H1 (cell line): ENCODE measurements at regions not wholly inside any gene's neighbourhood (a gene's known extent, or its start where the extent isn't known, plus 50 kb on each side); places are given as distances from the start of the nearest gene placed in this dataset.

Experiments used
- CTCF ChIA-PET: fragments of 300-600 bp; sonication (Branson Sonifier 250); formaldehyde crosslinking; loops from one replicate; lab custom pipeline; 2021; ENCODE audit not compliant: partially characterized antibody; lab: Charles Lee
- POLR2A ChIA-PET: fragments of 300-600 bp; sonication (Branson Sonifier 250); formaldehyde crosslinking; loops from one replicate; lab custom pipeline; 2021; ENCODE audit warnings: inconsistent platforms; ENCODE audit not compliant: partially characterized antibody; lab: Charles Lee
- DNase-seq, 2 experiments: peaks; one replicate each; pipeline versions ENCODE4 v3.0.0 to v3.0.0-alpha.2; 2010 to 2022; ENCODE audit warnings: low spot score in 2 of 2, low read depth in 1 of 2, mixed read lengths in 1 of 2
- FAIRE-seq: peaks from 2 replicates; lab custom pipeline; 2011; peaks lifted over from hg19 to GRCh38; lab: Jason Lieb, UNC
- H2AFZ ChIP-seq: 2 replicates; pipeline ENCODE4 v1.8.1; 2012; ENCODE audit warnings: low read length, inconsistent platforms
- H2AK5ac ChIP-seq: 2 replicates; pipeline ENCODE4 v1.6.1; 2013; ENCODE audit warnings: low read depth, low read length
- H2BK120ac ChIP-seq: replicated peaks from 2 replicates; pipeline ENCODE3; 2013; ENCODE audit warnings: low read depth, low read length, inconsistent platforms
- H2BK12ac ChIP-seq: 2 replicates; pipeline ENCODE4 v1.6.1; 2013; ENCODE audit warnings: low read depth, low read length
- H2BK15ac ChIP-seq: 2 replicates; pipeline ENCODE4 v1.6.1; 2013; ENCODE audit warnings: low read length
- H2BK20ac ChIP-seq: 2 replicates; pipeline ENCODE4 v1.6.1; 2013; ENCODE audit warnings: low read length
- H2BK5ac ChIP-seq: 2 replicates; pipeline ENCODE4 v1.6.1; 2013; ENCODE audit warnings: low read depth, low read length
- H3K14ac ChIP-seq: 2 replicates; pipeline ENCODE4 v1.6.1; 2013; ENCODE audit warnings: inconsistent platforms; ENCODE audit not compliant: insufficient read length
- H3K18ac ChIP-seq: 2 replicates; pipeline ENCODE4 v1.6.1; 2013; ENCODE audit warnings: low read length; ENCODE audit errors: extremely low read depth
- H3K23ac ChIP-seq: 2 replicates; pipeline ENCODE4 v1.6.1; 2013; ENCODE audit warnings: inconsistent platforms; ENCODE audit not compliant: insufficient read length
- H3K23me2 ChIP-seq: 2 replicates; pipeline ENCODE4 v1.6.1; 2013; ENCODE audit warnings: low read depth, low read length
- H3K27ac ChIP-seq: 2 replicates; pipeline ENCODE4 v1.6.1; 2011; ENCODE audit warnings: low read depth, low read length, inconsistent platforms
- H3K27me3 ChIP-seq, 4 experiments: replicated peaks in 1 of 4; 1 replicate in 1 of 4; 2 replicates in 3 of 4; pipeline versions ENCODE4 v1.6.1 to v1.8.1; 2011 to 2013; ENCODE audit warnings: low read length in 3 of 4, mild to moderate bottlenecking in 3 of 4, inconsistent platforms in 2 of 4, mixed read lengths in 2 of 4, moderate library complexity in 1 of 4; ENCODE audit not compliant: control insufficient read depth in 3 of 4, insufficient read depth in 3 of 4; ENCODE audit errors: extremely low read depth in 1 of 4
- H3K36me3 ChIP-seq, 4 experiments: 2 replicates each; pipeline versions ENCODE4 v1.6.1 to v1.8.1; 2011 to 2013; ENCODE audit warnings: mild to moderate bottlenecking in 4 of 4, low read length in 3 of 4, moderate library complexity in 2 of 4, control low read depth in 1 of 4, inconsistent platforms in 1 of 4; ENCODE audit not compliant: insufficient read depth in 4 of 4, control insufficient read depth in 2 of 4
- H3K4ac ChIP-seq: replicated peaks from 2 replicates; pipeline ENCODE3; 2013; ENCODE audit warnings: low read length, low read depth, mixed read lengths, inconsistent platforms; ENCODE audit not compliant: insufficient read length
- H3K4me1 ChIP-seq, 4 experiments: replicated peaks in 1 of 4; 1 replicate in 1 of 4; 2 replicates in 3 of 4; pipeline versions ENCODE4 v1.6.1 to v1.8.1; 2011 to 2013; ENCODE audit warnings: low read length in 3 of 4, inconsistent platforms in 2 of 4, mixed read lengths in 1 of 4; ENCODE audit not compliant: insufficient read depth in 4 of 4, control insufficient read depth in 3 of 4
- H3K4me2 ChIP-seq, 2 experiments: 2 replicates each; pipeline versions ENCODE4 v1.6.1 to v1.8.1; 2011 to 2013; ENCODE audit warnings: low read depth in 2 of 2, low read length in 2 of 2, control low read depth in 1 of 2, inconsistent platforms in 1 of 2, mild to moderate bottlenecking in 1 of 2; ENCODE audit not compliant: insufficient read depth in 1 of 2
- H3K4me3 ChIP-seq, 4 experiments: fragments of 200-600, 300-600 bp in 1 of 4; sonication (generic), shearing (Covaris generic), sonication (Bioruptor Twin) in 1 of 4; 2 replicates each; pipeline versions ENCODE4 v1.5.1 to v1.8.1; 2011 to 2016; ENCODE audit warnings: low read length in 4 of 4, low read depth in 3 of 4, control low read depth in 2 of 4, inconsistent platforms in 2 of 4, mild to moderate bottlenecking in 2 of 4, mixed read lengths in 1 of 4, moderate library complexity in 1 of 4; ENCODE audit not compliant: insufficient read depth in 2 of 4; ENCODE audit errors: extremely low read depth in 1 of 4
- H3K56ac ChIP-seq: replicated peaks from 2 replicates; pipeline ENCODE3; 2013; ENCODE audit warnings: low read depth, mild to moderate bottlenecking, mixed read lengths, low read length, inconsistent platforms; ENCODE audit not compliant: insufficient read length
- H3K79me1 ChIP-seq: 2 replicates; pipeline ENCODE4 v1.6.1; 2013; ENCODE audit warnings: low read depth, low read length, control low read depth
- H3K79me2 ChIP-seq, 2 experiments: 2 replicates each; pipeline versions ENCODE4 v1.6.1 to v1.8.1; 2012 to 2013; ENCODE audit warnings: low read length in 2 of 2, mild to moderate bottlenecking in 2 of 2, inconsistent platforms in 1 of 2; ENCODE audit not compliant: insufficient read depth in 2 of 2, control insufficient read depth in 1 of 2
- H3K9ac ChIP-seq, 4 experiments: replicated peaks in 1 of 4; 1 replicate in 1 of 4; 2 replicates in 3 of 4; pipeline versions ENCODE4 v1.6.1 to v1.8.1; 2011 to 2013; ENCODE audit warnings: low read depth in 3 of 4, low read length in 3 of 4, control low read depth in 2 of 4, mild to moderate bottlenecking in 2 of 4, moderate library complexity in 2 of 4, inconsistent platforms in 1 of 4; ENCODE audit errors: extremely low read depth in 1 of 4
- H3K9me3 ChIP-seq, 2 experiments: 2 replicates each; pipeline versions ENCODE4 v1.6.1 to v1.8.1; 2012 to 2013; ENCODE audit warnings: mild to moderate bottlenecking in 2 of 2, moderate library complexity in 2 of 2, control low read depth in 1 of 2, inconsistent platforms in 1 of 2, low read depth in 1 of 2, low read length in 1 of 2, mixed read lengths in 1 of 2; ENCODE audit not compliant: insufficient read depth in 2 of 2
- H4K20me1 ChIP-seq, 2 experiments: replicated peaks in 1 of 2; 2 replicates each; pipeline versions ENCODE3 to v1.8.1; 2011 to 2013; ENCODE audit warnings: inconsistent platforms in 2 of 2, low read length in 2 of 2, mild to moderate bottlenecking in 1 of 2; ENCODE audit not compliant: insufficient read depth in 2 of 2, control insufficient read depth in 1 of 2
- H4K5ac ChIP-seq: 2 replicates; pipeline ENCODE4 v1.6.1; 2013; ENCODE audit warnings: low read length, low read depth, mixed read lengths, inconsistent platforms; ENCODE audit not compliant: insufficient read length
- H4K8ac ChIP-seq: 2 replicates; pipeline ENCODE4 v1.8.0; 2013; ENCODE audit warnings: mild to moderate bottlenecking, moderate library complexity, low read length, inconsistent platforms; ENCODE audit not compliant: insufficient read depth; ENCODE audit errors: extremely low read depth
- H4K91ac ChIP-seq: replicated peaks from 2 replicates; pipeline ENCODE3; 2013; ENCODE audit warnings: low read length, mixed read lengths, inconsistent platforms; ENCODE audit not compliant: insufficient read length
- ATF2 ChIP-seq: IDR thresholded peaks from 2 replicates; pipeline ENCODE4 v1.6.1; 2012; ENCODE audit warnings: low read length, inconsistent platforms
- BCL11A ChIP-seq, 2 experiments: IDR thresholded peaks; one replicate each; pipeline ENCODE4 v1.6.1; 2011; ENCODE audit warnings: low read depth in 2 of 2, low read length in 2 of 2, mild to moderate bottlenecking in 2 of 2
- BRCA1 ChIP-seq: IDR thresholded peaks from 2 replicates; pipeline ENCODE4 v1.6.1; 2012; ENCODE audit warnings: low read depth, low read length, improper control_type of control experiment
- CBX5 ChIP-seq: fragments of 300-800, 300-1000 bp; sonication (generic); IDR thresholded peaks from 2 replicates; pipeline ENCODE4 v1.7.1; 2016; ENCODE audit warnings: antibody characterized with exemption, low read length, low read depth
- CBX8 ChIP-seq: fragments of 300-800, 300-1000 bp; sonication (generic); IDR thresholded peaks from 2 replicates; pipeline ENCODE4 v1.7.1; 2016; ENCODE audit warnings: low read depth, low read length, borderline replicate concordance
- CHD1 ChIP-seq: IDR thresholded peaks from 2 replicates; pipeline ENCODE4 v1.6.1; 2012; ENCODE audit warnings: low read depth, low read length, improper control_type of control experiment
- HDAC2 ChIP-seq, 2 experiments: fragments of 300-600 bp in 1 of 2; sonication (generic) in 1 of 2; IDR thresholded peaks; 2 replicates each; pipeline ENCODE4 v1.6.1; 2011 to 2012; ENCODE audit warnings: low read depth in 2 of 2, low read length in 2 of 2, mild to moderate bottlenecking in 2 of 2, moderate library complexity in 2 of 2, borderline replicate concordance in 1 of 2, inconsistent platforms in 1 of 2
- JUN ChIP-seq: IDR thresholded peaks from 2 replicates; pipeline ENCODE4 v1.6.1; 2011; ENCODE audit warnings: low read depth, mild to moderate bottlenecking, improper control_type of control experiment, low read length
- RFX5 ChIP-seq: IDR thresholded peaks from 2 replicates; pipeline ENCODE4 v1.6.1; 2011; ENCODE audit warnings: low read depth, low read length, improper control_type of control experiment, borderline replicate concordance
- SIN3A ChIP-seq, 2 experiments: IDR thresholded peaks in 1 of 2; conservative IDR thresholded peaks in 1 of 2; 2 replicates each; pipeline ENCODE4 v1.6.1; 2011 to 2012; ENCODE audit warnings: low read length in 2 of 2, improper control_type of control experiment in 1 of 2, low read depth in 1 of 2, mild to moderate bottlenecking in 1 of 2
- SUZ12 ChIP-seq: fragments of 200-600 bp; sonication (generic); IDR thresholded peaks from 2 replicates; pipeline ENCODE4 v1.6.1; 2012; ENCODE audit warnings: mild to moderate bottlenecking, inconsistent platforms, low read length, moderate library complexity, mixed read lengths
- TAF1 ChIP-seq: IDR thresholded peaks from 2 replicates; pipeline ENCODE4 v1.6.1; 2011; ENCODE audit warnings: mild to moderate bottlenecking, low read depth, low read length
- TBP ChIP-seq: IDR thresholded peaks from 2 replicates; pipeline ENCODE4 v1.6.1; 2011; ENCODE audit warnings: low read depth, low read length, improper control_type of control experiment
- TCF12 ChIP-seq: IDR thresholded peaks from 2 replicates; pipeline ENCODE4 v1.6.1; 2011; ENCODE audit warnings: low read depth, mild to moderate bottlenecking, low read length
- WGBS, 2 experiments: shearing (Covaris generic) in 1 of 2; methylation state at CpG; one replicate each; pipeline versions ENCODE4 v1.1.6 to v1.1.7; 2013 to 2015; ENCODE audit warnings: low lambda C conversion rate in 2 of 2, mixed read lengths in 2 of 2, inconsistent platforms in 1 of 2, low coverage in 1 of 2, missing lambda C conversion rate in 1 of 2; ENCODE audit not compliant: insufficient replicate concordance in 2 of 2, insufficient coverage in 1 of 2, insufficient read length in 1 of 2; ENCODE audit errors: extremely low coverage in 1 of 2, missing lambda C conversion rate in 1 of 2; 5-methylcytosine and 5-hydroxymethylcytosine counted together

- FAIRE-seq (no peak), DNase-seq (no peak)
- no peaks in the 10 kb centered on the region for H3K23me2 ChIP-seq
- no peak overlapping the region for H3K4ac ChIP-seq
- no peak overlapping the region for H2BK5ac ChIP-seq
- H4K8ac ChIP-seq = no peak overlapping the region
- CTCF ChIA-PET = interaction anchor here (0.9 to 2.0 kb wide), 2 partner anchors 8 to 54 kb away, joined by 3 to 5 read pairs; no protein-coding TSS in a partner anchor
- no peaks in the 10 kb centered on the region for H3K79me1 ChIP-seq
- H3K23ac ChIP-seq = no peak overlapping the region
- H3K9me3 ChIP-seq = no peaks in the 10 kb centered on the region
- 75% methylated on average over 1 of the region's 1 CpG; no CpG with 5 or more reads in 1 of the 2 experiments for WGBS, 2 experiments
- no peaks in the 10 kb centered on the region for H3K36me3 ChIP-seq
- no peak overlapping the region for H3K56ac ChIP-seq
- no peak overlapping the region for H3K18ac ChIP-seq
- no peaks in the 10 kb centered on the region for H3K27me3 ChIP-seq
- no peak overlapping the region for H2BK120ac ChIP-seq
- H2AK5ac ChIP-seq = no peak overlapping the region
- H4K91ac ChIP-seq = no peak overlapping the region
- H2BK12ac ChIP-seq = no peak overlapping the region
- H3K4me2 ChIP-seq = no peak overlapping the region
- POLR2A ChIA-PET = no interaction called here
- H4K20me1 ChIP-seq = no peaks in the 10 kb centered on the region
- H2AFZ ChIP-seq = no peak overlapping the region
- no peak overlapping the region for H3K9ac ChIP-seq
- H3K79me2 ChIP-seq = no peaks in the 10 kb centered on the region
- H4K5ac ChIP-seq = no peak overlapping the region
- H3K4me3 ChIP-seq = no peak overlapping the region
- no peaks in the 10 kb centered on the region for H3K4me1 ChIP-seq
- H2BK20ac ChIP-seq = no peak overlapping the region
- no peak overlapping the region for H2BK15ac ChIP-seq
- H3K14ac ChIP-seq = no peak overlapping the region
- no peak overlapping the region for H3K27ac ChIP-seq
- TF ChIP-seq TAF1 = no peak
- TF ChIP-seq CBX5 = no peak
- TF ChIP-seq SUZ12 = no peak
- TF ChIP-seq JUN = no peak
- TF ChIP-seq CHD1 = no peak
- TF ChIP-seq RFX5 = no peak
- no peak for TF ChIP-seq TBP
- no peak for TF ChIP-seq BCL11A (IDR thresholded peaks at IDR 0.05; ENCODE audit: low read depth in 2 of 2, low read length in 2 of 2)
- no peak for TF ChIP-seq SIN3A (conservative IDR thresholded peaks at IDR 0.05 in 1 of 2, IDR thresholded peaks at IDR 0.05 in 1 of 2; ENCODE audit: low read depth in 1 of 2, low read length in 2 of 2)
- no peak for TF ChIP-seq TCF12
- TF ChIP-seq BRCA1 = no peak
- TF ChIP-seq ATF2 = no peak
- TF ChIP-seq CBX8 = no peak
- TF ChIP-seq HDAC2 (IDR thresholded peaks at IDR 0.05; ENCODE audit: borderline replicate concordance in 1 of 2, low read depth in 2 of 2, low read length in 2 of 2) = no peak
Observed at GRCh38 chr9:17865881-17866280, 287.0 kb downstream of the SH3GL2 start.
